DMS53 treated with DMSO at 0.1 percent for 48 hours (cell line): ENCODE measurements at regions not wholly inside any gene's neighbourhood (a gene's known extent, or its start where the extent isn't known, plus 50 kb on each side); places are given as distances from the start of the nearest gene placed in this dataset.

ENCODE experiments used
- DNase-seq: peaks from one replicate; lab custom pipeline; 2025; ENCODE audit not compliant: unreplicated experiment; lab: John Stamatoyannopoulos, UW

GRCh38 chr12:124504273-124505000 is 63.0 kb downstream of the NCOR2 start:
- DNase-seq, result no peak

GRCh38 chr12:124503305-124503704 is 64.1 kb downstream of the NCOR2 start:
- DNase-seq, result no peak

DNA sequence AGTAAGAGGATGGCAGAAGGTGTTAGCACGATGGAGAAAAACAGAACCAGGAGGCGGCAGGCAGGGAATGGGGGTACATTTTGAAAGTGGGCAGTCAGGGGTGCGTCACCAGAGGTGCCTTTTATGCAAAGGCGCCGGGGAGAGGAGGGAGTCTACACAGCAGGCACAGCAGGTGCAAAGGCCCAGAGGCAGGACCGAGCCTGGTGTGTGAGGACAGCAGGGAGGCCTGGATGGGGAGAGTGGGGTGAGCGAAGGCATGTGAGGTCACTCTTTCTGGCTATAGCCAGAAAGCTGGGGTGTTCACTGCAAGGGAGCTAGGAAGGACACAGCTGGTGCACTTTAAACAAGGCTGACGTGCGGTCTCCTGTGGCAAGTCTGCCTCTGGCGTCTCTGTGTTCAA is 65.0 kb downstream of the NCOR2 start:
- DNase-seq, result no peak

DNA sequence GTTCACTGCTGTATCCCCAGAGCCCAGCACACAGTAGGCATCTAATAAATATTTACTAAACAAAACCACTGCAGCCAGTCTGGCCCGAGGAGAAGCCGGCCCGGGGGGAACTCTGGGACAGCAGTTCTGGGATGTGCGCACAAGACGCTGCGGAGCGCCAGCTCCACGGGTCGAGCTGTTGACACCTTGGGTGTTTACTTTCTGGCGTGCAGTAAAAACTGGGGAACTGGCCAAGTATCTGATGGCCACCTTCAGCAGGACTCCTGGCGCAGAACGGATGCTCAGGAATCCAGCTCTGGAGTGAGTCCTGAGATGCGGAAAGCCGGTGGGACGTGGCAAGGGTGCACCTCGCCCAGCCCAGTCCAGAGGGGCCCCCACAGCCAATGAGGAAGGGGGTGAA is 65.6 kb downstream of the NCOR2 start:
- no peak for DNase-seq

DNA sequence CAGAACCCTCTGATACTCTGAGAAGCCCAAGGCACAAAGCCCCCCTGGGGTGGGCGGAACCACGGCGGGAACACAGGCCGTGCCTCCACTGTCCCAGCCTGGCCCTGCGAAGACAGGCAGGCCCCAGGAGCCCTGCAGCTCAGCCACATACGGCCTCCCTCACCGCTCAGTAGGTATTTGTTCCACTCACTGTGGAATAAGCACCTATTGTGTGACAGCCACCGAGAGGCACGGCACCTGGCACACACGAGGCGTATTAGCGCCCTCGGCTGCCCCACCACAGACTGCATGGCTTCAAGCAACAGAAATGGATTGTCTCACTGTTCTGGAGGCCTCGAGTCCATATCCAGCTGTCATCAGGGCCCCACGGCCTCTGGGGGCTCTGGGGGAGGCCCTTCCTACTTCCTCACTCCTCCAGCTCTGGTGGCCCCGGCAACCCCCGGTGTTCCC is 66.3 kb downstream of the NCOR2 start:
- no peak for DNase-seq

- no peak for DNase-seq
These were observed 67.5 kb downstream of the NCOR2 start for GRCh38 chr12:124499898-124500244.

GRCh38 chr12:124499190-124499753 is 68.1 kb downstream of the NCOR2 start:
- no peak for DNase-seq

DNA sequence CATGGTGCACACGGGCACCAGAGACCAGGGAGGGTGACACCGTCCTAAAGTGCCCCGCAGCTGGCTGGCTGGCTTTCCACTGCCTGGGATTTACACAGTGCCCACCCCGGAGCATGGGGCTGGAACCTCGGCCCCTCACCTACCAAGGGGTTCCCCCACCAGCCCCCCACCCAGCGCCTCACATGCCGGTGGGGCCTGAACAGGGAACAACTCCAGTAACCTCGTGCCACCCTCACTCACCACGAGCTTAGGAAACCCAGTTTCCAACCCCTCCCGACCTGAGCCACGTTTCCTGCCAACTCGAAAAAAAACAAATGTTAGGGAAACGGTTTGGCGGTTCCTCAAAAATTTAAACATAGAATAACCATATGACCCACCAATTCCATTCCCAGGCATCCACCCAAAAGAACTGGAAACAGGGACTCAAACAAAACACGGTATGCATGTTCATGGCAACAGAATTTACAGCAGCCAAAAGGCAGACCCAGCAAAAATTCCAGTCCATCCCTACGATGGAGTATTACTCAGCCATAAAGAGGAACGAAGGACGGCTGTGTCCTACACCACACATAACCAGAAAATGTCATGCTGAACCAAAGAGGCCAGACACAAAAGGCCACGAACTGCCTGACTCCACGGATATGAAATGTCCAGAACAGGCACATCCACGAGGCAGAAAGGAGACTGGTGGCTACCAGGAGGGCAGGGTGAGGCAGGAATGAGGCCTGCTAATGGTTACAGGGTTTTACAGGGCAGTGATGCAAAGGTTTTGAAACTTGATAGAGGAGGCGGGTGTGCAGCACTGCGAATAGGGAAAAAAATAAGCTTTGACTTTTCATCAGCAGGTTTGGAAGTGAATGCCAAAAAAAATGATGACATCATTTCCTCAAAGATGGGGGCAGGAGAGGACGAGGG is 68.9 kb downstream of the NCOR2 start:
- no peak for DNase-seq

DNA sequence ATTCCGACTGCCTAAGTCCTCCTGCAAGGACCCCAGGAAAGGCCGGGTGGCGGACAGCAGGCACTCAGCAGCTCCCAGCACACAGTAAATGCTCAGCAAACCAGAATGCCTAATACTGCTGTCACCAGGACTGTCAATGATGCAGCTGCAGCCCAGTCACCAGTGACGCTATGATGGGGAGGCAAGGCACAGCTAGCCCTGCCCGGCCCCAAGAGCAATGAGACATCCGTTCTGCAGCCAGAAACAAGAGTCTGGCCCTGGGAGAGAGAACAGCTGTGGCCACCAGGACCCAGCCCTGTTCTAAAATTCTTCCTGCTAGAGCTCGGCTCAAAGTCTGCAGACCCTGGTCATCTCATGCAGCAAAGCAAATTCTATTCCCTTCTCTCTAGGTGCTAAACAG is 69.8 kb downstream of the NCOR2 start:
- no peak for DNase-seq

- no peak for DNase-seq
These were observed 70.4 kb downstream of the NCOR2 start for GRCh38 chr12:124497039-124497438.

DNA sequence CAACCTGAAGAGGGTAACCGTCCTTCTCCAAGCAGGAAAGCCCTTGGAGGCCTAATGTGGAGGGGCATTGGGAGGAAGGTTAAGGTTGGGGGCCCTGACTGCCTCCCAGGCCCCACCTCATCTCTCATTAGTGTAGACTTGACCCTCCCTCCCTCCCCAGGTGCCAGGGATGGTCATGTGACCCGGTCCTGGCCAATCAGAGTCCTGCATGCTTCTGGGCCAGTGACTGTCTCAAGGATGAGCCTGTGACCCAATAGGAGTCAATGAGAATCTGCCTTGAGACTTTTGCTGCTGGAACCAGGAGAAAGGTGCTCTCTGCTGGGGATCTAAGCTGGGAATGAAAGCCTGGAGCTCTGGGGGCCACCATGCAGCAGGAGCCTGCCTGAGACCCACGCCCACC is 70.8 kb downstream of the NCOR2 start:
- DNase-seq, result no peak

DNA sequence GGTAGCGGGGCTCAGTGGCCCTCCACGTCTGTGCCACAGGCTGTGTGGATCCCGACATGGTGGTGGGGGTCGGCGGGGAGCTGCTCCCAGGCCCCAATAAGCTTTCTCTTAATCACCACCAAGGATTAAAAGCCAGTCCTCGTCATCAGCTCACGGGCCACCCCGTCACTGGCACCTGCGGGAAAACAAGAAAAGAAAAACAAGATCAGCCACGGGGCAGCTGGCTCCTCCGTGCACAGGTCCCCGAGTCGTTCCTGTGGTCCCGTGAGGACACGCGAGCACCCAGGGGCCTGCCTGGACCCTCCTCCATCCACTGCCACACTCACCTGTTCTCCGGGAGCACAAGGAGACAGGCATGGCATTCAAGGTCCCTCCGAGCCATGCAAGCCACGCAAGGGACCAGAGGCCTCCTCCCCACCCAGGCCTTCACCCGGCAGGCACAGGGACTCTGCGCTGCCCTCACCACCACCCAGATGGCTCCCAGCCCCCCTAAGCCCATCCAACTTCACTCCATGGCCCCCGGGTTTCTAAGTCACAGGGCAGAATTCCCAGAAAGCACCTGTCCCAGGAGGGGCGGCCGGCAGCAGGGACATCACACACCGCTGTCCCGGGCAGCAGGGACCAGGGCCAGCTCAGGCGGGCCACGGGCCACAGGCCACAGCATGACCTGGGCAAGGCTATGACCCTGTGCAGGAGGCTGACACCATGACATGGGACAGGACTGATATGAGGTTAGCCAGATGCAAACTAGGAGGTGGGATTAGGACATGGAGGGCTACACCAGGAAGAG is 72.0 kb downstream of the NCOR2 start:
- DNase-seq, result no peak

DNA sequence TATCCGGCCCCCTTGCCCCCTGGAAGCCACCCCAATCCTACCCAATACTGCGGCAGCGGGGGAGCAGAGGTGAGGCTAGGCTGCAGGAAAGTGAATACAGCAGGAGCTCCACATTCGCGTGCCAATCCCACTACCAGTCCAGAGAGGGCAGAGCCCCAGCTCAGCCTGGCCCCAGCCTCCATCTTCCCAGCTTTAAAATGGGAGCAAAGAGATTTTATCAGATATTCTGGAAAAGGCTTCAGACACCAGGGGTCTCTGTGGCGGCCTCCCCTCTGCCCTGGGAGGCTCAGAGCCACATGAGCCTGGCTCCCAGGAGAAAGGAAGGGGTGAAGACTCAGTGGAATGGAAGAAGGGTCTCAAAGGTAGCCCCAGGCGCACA is 72.7 kb downstream of the NCOR2 start:
- no peak for DNase-seq

DNA sequence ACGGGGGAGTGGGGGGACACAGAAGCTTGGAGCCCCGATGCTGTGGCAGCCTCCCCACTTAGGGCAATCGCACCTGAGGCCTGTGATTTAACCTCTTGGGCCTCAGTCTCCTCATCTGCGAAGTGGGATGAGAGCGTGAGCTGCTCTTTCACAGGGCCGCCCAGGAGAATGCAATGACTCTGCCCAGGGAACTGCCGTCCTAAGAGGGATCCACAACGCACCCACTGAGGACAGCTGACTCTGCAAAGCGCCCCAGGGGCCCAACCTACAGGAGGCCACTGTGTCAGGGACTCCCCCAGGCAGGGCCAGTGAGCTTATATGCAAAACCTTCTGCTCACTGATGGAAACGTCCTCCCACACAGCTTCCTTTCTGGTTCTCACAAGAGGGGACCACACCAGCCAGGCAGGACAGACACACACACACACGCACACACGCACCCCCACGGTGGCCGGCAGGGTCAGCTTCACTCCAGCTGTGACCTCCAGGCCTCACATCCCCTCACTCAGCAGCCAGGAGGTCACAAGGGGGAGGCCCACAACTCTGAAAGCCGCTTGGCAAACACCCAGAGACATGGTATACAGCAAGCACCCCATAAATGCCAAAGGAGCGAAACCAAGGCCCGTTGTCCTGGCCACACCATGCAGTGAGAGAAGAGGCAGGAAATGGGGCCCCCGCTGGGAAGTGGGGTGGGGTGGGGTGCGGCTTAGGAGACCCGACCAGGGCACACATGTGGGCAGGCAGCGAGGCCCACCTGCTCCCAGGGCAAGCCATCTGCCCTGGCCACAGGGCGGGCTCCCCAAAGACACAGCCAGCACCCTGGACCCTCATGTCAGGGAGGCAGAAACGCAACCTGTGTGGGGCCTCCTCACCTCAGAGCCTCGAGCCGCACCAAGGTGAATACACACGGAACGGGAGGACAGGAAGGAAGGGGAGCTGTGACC is 73.3 kb downstream of the NCOR2 start:
- DNase-seq, result no peak

- no peak for DNase-seq
These were observed 74.3 kb downstream of the NCOR2 start for GRCh38 chr12:124492879-124493808.

- no peak for DNase-seq
These were observed 75.5 kb downstream of the NCOR2 start for GRCh38 chr12:124491856-124492420.

DNA sequence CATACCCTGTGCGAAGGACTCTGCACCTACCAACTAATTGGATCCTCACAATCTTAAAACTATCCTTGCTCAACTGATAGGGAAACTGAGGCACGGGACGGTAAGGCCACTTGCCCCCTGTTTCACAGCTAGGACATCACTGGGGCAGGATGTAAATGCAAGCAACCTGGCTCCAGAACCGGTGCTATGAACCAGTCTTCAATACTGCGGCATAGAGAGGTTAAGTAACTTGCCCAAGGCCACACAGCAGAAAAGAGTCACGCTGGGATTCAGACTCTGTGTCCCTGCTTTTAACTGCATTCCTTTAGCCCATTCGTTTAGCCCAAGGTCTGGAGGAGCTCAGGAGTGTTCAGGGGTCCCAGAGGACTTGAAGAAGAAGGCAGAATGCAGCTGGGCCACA is 76.1 kb downstream of the NCOR2 start:
- DNase-seq, result no peak

DNA sequence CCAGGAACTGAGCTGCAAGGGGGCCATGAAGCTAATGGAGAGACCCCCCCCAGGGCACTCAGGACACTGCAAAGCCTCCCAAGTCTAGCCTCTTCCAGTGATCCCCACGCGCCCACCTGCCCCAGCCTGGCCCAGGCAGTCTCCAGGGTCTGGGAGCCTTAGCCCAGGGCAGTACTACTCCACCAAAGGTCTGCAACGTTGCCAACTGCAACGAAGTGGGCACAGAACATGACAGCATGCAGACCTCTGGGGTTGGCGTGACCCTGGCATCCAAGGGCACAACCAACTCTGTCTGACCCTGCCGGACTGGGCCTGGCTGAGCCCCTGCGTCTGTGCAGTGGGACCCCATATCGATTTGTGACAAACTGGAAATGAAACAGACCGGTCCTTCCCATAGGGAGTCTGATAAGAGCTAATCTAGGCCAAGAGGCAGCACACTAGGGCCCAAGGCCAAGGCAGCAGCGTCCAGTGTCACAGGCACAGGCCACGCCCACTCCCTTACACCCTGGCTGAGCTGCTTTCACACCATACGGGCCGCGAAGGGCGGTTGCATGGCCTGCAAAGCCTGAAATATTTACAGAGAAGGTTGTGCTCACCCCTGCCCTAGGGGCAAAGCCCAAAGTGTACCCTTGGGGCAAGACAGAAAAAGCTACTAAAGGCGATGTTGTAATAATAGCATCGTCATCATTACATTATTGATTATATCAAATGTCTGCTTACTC is 76.7 kb downstream of the NCOR2 start:
- no peak for DNase-seq
